GM19397 (cell line): ENCODE measurements at regions not wholly inside any gene's neighbourhood (a gene's known extent, or its start where the extent isn't known, plus 50 kb on each side); places are given as distances from the start of the nearest gene placed in this dataset.
"Not testable (repeated sequence)": the region's sequence is repeated elsewhere in the genome, so short reads cannot be mapped to it uniquely, and the experiment has no call there.

ENCODE experiments used
- ATAC-seq: cut with Tn5 transposase; IDR thresholded peaks from one replicate; pipeline ENCODE4 v1.9.1; 2021; ENCODE audit warnings: mild to moderate bottlenecking, moderate library complexity; ENCODE audit not compliant: unreplicated experiment

GRCh38 chr7:131816391-131817007 is 260.1 kb upstream of the PODXL start:
- no peak for ATAC-seq

GRCh38 chr7:131808736-131809135 is 252.3 kb upstream of the PODXL start:
- ATAC-seq = no peak

- ATAC-seq = not testable (repeated sequence)
Measured at GRCh38 chr7:131808156-131808555, 251.7 kb upstream of the PODXL start.

GRCh38 chr7:131803816-131804215 is 247.4 kb upstream of the PODXL start:
- ATAC-seq = no peak

- ATAC-seq = no peak
Measured at GRCh38 chr7:131802195-131802864, 245.9 kb upstream of the PODXL start.

GRCh38 chr7:131800531-131800930 is 244.1 kb upstream of the PODXL start:
- no peak for ATAC-seq

- ATAC-seq = no peak
Measured at GRCh38 chr7:131800008-131800407, 243.6 kb upstream of the PODXL start.

- no peak for ATAC-seq
Measured at GRCh38 chr7:131797841-131798240, 241.4 kb upstream of the PODXL start.

GRCh38 chr7:131795400-131795799 is 239.0 kb upstream of the PODXL start:
- no peak for ATAC-seq

- no peak for ATAC-seq
Measured at GRCh38 chr7:131792311-131792710, 235.9 kb upstream of the PODXL start.

GRCh38 chr7:131787101-131787500 is 230.7 kb upstream of the PODXL start:
- ATAC-seq = no peak

- ATAC-seq = no peak
Measured at GRCh38 chr7:131786204-131786603, 229.8 kb upstream of the PODXL start.

- ATAC-seq = no peak
Measured at GRCh38 chr7:131778601-131779000, 222.2 kb upstream of the PODXL start.

GRCh38 chr7:131774419-131775220 is 218.2 kb upstream of the PODXL start:
- no peak for ATAC-seq

- ATAC-seq = no peak
Measured at GRCh38 chr7:131773413-131773812, 217.0 kb upstream of the PODXL start.

- ATAC-seq = no peak
Measured at GRCh38 chr7:131769241-131769640, 212.8 kb upstream of the PODXL start.

GRCh38 chr7:131767591-131767990 is 211.2 kb upstream of the PODXL start:
- ATAC-seq = no peak

GRCh38 chr7:131765575-131765974 is 209.1 kb upstream of the PODXL start:
- ATAC-seq = no peak

GRCh38 chr7:131764143-131764775 is 207.8 kb upstream of the PODXL start:
- ATAC-seq = no peak

- no peak for ATAC-seq
Measured at GRCh38 chr7:131762753-131763152, 206.3 kb upstream of the PODXL start.

GRCh38 chr7:131755801-131756200 is 199.4 kb upstream of the PODXL start:
- not testable (repeated sequence) for ATAC-seq
